ENCODE measurements at regions not wholly inside any gene's neighbourhood (a gene's known extent, or its start where the extent isn't known, plus 50 kb on each side); places are given as distances from the start of the nearest gene placed in this dataset.

- TF ChIP-seq CTCF (IDR thresholded peaks at IDR 0.05) (no peak), POLR2A (IDR thresholded peaks at IDR 0.05) (no peak), POLR2AphosphoS5 (IDR thresholded peaks at IDR 0.05) (no peak)
Observed at GRCh38 chr15:67004142-67004541, 61.3 kb upstream of the SMAD3 start.

Measured in prostate gland (tissue), 2 donors.